Upper lobe of right lung (tissue), 1 donor: ENCODE measurements at regions not wholly inside any gene's neighbourhood (a gene's known extent, or its start where the extent isn't known, plus 50 kb on each side); places are given as distances from the start of the nearest gene placed in this dataset.
"Not testable (repeated sequence)": the region's sequence is repeated elsewhere in the genome, so short reads cannot be mapped to it uniquely, and the experiment has no call there.

ENCODE experiments used
- ATAC-seq: fragments of 200-7000 bp; cut with Tn5 transposase; one replicate; pipeline ENCODE4 v1.9.1; 2020; ENCODE audit warnings: mild to moderate bottlenecking, moderate library complexity
- DNase-seq: peaks from one replicate; pipeline ENCODE4 v3.0.0-alpha.2; 2020
- H3K27ac ChIP-seq: fragments of 200-600 bp; one replicate; pipeline ENCODE4 v1.8.0; 2022
- H3K27me3 ChIP-seq: fragments of 200-600 bp; one replicate; pipeline ENCODE4 v1.8.0; 2022; ENCODE audit warnings: mild to moderate bottlenecking
- H3K36me3 ChIP-seq: fragments of 200-600 bp; one replicate; pipeline ENCODE4 v1.8.0; 2022
- H3K4me1 ChIP-seq: fragments of 200-600 bp; one replicate; pipeline ENCODE4 v1.8.0; 2022
- H3K4me3 ChIP-seq: fragments of 200-600 bp; one replicate; pipeline ENCODE4 v1.8.0; 2022; ENCODE audit warnings: mild to moderate bottlenecking
- H3K9me3 ChIP-seq: fragments of 200-600 bp; one replicate; pipeline ENCODE4 v1.8.0; 2022
- intact Hi-C: fragments of 100-400 bp; cut with DNase I; formaldehyde crosslinking; loops from one replicate; pipeline ENCODE4 v1.11.0; 2022
- TF ChIP-seq, protein P1 (sequence below): fragments of 200-600 bp; IDR thresholded peaks from one replicate; pipeline ENCODE4 v1.8.0; 2022; ENCODE audit warnings: antibody characterized with exemption
- donor health status: DM: no; HTN: yes; CAD: no; lungs with severe emphysema.

DNA sequence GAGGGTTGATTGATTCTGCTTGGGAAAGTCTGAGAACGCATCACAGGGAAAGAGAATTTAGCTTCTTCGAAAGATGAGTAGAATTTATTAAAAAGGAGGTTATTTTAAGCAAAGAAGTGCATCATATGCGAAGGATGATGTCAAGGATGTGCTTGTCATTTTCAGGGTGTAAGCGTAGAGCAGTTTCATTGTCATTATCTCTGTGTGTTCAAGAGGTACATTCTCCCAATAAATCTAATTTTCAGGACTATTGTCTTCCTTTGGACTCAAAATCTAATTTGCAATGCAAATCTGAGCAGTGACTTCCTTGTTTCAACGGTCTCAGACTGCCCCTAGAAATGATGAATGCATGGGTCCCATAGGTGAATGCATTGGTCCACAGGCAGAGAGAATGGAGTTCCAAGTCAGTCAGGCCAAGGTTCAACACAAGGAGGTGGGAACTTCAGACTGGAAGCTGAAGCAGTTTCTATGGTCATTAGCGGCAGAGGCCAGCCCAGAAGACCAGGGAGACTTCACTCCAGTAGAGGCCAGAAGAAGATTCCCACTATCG, 99.8 kb downstream of the CDC42EP3 start:
- Histone ChIP-seq H3K36me3 (no peaks in the 10 kb centered on the region), H3K27me3 (no peaks in the 10 kb centered on the region), H3K27ac (no peak overlapping the region), H3K4me3 (no peak overlapping the region), H3K4me1 (peaks cover 7% of the 10 kb centered on the region), H3K9me3 (no peaks in the 10 kb centered on the region)
- ATAC-seq (no peak), DNase-seq (no peak)
- intact Hi-C loops: no loop called here
- TF ChIP-seq, protein P1, sequence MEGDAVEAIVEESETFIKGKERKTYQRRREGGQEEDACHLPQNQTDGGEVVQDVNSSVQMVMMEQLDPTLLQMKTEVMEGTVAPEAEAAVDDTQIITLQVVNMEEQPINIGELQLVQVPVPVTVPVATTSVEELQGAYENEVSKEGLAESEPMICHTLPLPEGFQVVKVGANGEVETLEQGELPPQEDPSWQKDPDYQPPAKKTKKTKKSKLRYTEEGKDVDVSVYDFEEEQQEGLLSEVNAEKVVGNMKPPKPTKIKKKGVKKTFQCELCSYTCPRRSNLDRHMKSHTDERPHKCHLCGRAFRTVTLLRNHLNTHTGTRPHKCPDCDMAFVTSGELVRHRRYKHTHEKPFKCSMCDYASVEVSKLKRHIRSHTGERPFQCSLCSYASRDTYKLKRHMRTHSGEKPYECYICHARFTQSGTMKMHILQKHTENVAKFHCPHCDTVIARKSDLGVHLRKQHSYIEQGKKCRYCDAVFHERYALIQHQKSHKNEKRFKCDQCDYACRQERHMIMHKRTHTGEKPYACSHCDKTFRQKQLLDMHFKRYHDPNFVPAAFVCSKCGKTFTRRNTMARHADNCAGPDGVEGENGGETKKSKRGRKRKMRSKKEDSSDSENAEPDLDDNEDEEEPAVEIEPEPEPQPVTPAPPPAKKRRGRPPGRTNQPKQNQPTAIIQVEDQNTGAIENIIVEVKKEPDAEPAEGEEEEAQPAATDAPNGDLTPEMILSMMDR: no peak

DNA sequence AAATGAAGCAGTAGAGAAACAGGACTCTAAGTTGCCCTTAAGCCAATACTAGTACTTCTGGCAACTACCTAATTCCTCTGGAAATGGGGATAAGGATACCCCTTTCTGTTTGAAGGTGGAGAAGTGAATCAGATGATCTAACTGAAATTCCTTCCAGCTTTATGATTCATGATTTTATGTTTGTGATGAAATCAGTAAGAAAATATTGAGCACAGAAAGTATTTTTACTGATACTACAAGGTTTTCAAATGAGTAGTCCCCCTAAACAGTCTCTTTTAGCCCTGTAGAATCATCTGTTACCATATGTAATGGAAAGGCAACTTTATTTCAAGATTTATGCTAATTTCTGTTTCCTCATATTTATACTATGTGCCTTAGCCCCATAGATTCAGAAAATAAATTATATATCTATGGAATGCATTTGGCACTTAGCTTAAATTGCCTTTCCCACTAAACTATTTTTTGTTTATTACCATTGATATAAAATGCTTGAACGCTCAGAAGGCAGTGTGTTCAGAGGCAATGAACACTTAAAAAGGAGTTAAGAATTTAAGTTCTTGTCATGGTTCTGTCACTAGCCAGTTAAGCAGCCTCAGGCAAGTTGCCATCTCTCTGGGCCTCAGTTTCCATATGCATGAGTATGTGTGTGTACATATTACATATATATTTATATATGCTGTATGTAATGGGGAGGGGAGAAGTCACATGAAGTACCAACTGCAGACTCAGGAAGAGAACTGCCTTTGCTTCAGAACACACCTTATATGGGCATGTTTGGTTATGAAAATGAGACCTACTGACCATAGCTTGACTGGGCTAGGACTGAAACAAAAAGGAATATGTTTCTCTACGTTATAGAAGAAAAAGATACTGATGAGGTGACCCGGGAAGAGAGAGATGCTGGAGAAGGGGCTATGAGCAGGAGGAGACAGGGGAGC, 97.7 kb downstream of the CDC42EP3 start:
- H3K27me3 ChIP-seq: no peaks in the 10 kb centered on the region
- H3K27ac ChIP-seq: no peak overlapping the region
- intact Hi-C loops: no loop called here
- H3K36me3 ChIP-seq: no peaks in the 10 kb centered on the region
- TF ChIP-seq, protein P1: no peak
- DNase-seq (no peak), ATAC-seq (no peak)
- H3K4me3 ChIP-seq: no peak overlapping the region
- no peaks in the 10 kb centered on the region for H3K9me3 ChIP-seq
- peaks cover 7% of the 10 kb centered on the region for H3K4me1 ChIP-seq

DNA sequence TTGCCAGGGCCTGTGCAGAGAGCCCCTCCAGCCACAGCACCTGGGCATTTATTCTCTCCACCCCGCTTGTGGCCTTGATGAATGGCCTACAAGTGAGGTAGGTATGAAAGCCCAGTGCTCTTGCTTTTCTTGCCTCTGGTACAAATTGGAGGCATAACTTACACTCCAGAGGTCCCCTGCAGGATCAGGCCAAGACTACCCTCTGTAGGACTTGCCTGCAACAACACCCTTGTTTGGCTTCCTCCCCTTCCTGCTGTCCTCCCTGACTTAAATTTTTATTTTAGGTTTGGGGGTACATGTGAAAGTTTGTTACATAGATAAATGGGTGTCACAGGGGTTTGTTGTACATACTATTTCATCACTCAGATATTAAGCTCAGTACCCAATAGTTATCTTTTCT, 95.7 kb downstream of the CDC42EP3 start:
- Histone ChIP-seq H3K4me3 (no peak overlapping the region), H3K9me3 (no peaks in the 10 kb centered on the region), H3K27ac (no peak overlapping the region), H3K36me3 (no peaks in the 10 kb centered on the region), H3K4me1 (peaks cover 3% of the 10 kb centered on the region), H3K27me3 (no peaks in the 10 kb centered on the region)
- intact Hi-C loops: no loop called here
- ATAC-seq (no peak), DNase-seq (no peak)
- TF ChIP-seq, protein P1: no peak

DNA sequence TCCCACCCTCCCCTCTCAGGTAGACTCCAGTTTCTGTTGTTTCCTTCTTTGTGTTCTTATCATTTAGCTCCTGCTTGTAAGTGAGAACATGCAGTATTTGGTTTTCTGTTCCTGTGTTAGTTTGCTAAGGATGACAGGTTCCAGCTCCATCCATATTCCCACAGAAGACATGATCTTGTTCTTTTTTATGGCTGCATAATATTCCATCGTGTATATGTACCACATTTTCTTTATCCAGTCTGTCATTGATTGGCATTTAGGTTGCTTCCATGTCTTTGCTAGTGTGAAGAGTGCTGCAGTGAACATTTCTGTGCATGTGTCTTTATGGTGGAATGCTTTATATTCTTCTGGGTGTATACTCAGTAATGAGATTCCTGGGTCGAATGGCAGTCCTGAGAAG, 95.2 kb downstream of the CDC42EP3 start:
- H3K27ac ChIP-seq, H3K4me3 ChIP-seq, intact Hi-C loops, DNase-seq, H3K36me3 ChIP-seq, H3K4me1 ChIP-seq, H3K27me3 ChIP-seq, ATAC-seq, H3K9me3 ChIP-seq: not testable (repeated sequence)

DNA sequence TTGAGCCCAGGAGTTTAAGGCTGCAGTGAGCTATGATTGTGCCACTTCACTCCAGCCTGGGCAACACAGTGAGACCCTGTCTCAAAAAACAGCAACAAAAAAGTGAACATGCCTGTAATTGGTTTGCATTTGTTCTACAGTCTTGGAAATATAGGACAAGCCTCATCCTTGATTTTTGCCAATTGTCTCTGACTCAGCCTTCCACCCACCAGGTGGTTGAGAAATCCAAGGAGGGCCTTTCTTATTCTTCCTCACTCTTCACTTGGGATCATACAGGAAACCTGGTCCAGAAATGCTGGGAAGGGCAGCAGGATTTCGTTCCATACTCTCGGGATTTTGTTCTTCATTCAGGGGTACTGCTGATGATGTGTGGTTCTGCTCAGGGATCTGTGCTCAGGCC, 94.6 kb downstream of the CDC42EP3 start:
- Histone ChIP-seq H3K27me3 (no peaks in the 10 kb centered on the region), H3K9me3 (no peaks in the 10 kb centered on the region), H3K4me3 (no peak overlapping the region), H3K4me1 (no peaks in the 10 kb centered on the region), H3K27ac (no peak overlapping the region), H3K36me3 (no peaks in the 10 kb centered on the region)
- DNase-seq (no peak), ATAC-seq (no peak)
- TF ChIP-seq, protein P1: no peak
- intact Hi-C loops: no loop called here

DNA sequence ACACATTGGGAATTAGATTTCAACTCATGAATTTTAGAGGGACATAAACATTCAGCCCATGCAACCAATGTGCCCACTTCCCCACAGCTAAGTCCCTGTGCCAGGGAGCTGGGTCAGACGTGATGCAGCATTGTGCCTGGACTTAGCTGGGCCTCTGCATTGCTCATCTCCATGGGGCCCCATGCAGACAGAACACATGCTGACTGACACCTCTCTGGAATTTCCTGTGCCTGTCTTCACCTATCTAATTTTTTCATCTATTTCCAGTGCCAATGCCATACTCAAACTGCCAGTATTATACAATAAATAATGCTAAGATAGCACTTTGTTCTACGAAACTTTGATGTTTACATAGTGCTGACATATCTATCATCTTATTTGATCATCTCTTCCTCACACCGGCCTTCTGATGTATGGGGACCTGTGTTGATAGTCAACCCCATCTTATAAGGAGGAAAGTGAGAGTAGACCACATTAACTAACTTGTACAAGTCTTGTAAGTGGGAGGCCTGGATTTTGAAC, 92.2 kb downstream of the CDC42EP3 start:
- DNase-seq: no peak
- TF ChIP-seq, protein P1: no peak
- H3K27ac ChIP-seq: no peak overlapping the region
- H3K36me3 ChIP-seq: no peaks in the 10 kb centered on the region
- no peak overlapping the region for H3K4me3 ChIP-seq
- no peak for ATAC-seq
- H3K27me3 ChIP-seq: no peaks in the 10 kb centered on the region
- intact Hi-C loops: no loop called here
- H3K9me3 ChIP-seq: no peaks in the 10 kb centered on the region
- H3K4me1 ChIP-seq: peaks cover 18% of the 10 kb centered on the region

DNA sequence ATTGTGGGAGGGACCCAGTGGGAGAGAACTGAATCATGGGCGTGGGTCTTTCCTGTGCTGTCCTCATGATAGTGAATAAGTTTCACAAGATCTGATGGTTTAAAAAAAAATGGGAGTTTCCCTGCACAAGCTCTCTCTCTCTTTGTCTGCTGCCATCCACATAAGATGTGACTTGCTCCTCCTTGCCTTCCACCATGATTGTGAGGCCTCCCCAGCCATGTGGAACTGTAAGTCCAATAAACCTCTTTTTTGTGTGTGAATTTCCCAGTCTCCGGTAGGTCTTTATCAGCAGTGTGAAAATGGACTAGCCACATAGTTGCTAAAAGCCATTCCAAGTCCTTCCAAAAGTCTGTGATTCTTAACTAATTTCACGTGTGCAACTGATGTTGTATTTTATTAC, 91.5 kb downstream of the CDC42EP3 start:
- DNase-seq, H3K27me3 ChIP-seq, intact Hi-C loops, ATAC-seq, H3K4me3 ChIP-seq, H3K9me3 ChIP-seq, H3K36me3 ChIP-seq, H3K27ac ChIP-seq: not testable (repeated sequence)
- peaks cover 24% of the 10 kb centered on the region for H3K4me1 ChIP-seq
